ENCODE measurements at regions not wholly inside any gene's neighbourhood (a gene's known extent, or its start where the extent isn't known, plus 50 kb on each side); places are given as distances from the start of the nearest gene placed in this dataset.

DNA sequence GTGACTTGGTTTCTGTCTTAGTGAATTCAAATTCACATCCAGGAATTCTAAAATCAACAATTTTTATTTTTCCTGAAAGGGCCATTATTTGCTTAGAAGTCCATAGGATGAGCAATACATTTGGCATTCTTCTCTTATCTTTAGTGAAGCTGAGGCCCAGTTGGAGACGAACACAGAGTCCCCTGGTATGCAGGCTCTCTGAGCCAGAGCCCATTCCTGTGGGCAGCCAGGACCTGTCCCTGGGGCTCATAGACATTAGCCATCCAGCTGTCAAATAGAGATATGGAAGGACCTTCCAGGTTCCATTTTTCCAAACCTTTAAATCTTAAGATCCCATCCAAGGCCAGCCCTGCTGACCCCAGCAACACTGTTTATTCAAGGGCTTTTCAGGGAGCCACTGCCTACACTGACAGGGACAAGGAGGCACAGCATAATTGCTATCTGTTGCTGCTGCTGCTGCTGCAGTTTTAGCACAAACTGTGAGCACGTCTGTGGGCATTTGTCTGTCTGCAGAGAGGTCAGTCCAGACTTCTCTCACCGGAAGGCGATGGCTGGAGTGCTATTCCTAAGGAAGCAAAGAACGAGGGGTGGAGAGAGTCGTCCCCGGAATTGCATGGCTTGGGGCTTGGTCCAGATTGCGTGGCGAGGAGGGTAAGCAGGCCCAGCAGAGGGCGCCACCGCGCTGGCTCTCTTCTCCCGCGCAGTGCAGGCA lies 639.0 kb downstream of the CCDC171 start:
- H3K4me3 ChIP-seq (replicated peaks; ENCODE audit: low read depth, low read length), result no peak overlapping the region
- TF ChIP-seq, protein P1, sequence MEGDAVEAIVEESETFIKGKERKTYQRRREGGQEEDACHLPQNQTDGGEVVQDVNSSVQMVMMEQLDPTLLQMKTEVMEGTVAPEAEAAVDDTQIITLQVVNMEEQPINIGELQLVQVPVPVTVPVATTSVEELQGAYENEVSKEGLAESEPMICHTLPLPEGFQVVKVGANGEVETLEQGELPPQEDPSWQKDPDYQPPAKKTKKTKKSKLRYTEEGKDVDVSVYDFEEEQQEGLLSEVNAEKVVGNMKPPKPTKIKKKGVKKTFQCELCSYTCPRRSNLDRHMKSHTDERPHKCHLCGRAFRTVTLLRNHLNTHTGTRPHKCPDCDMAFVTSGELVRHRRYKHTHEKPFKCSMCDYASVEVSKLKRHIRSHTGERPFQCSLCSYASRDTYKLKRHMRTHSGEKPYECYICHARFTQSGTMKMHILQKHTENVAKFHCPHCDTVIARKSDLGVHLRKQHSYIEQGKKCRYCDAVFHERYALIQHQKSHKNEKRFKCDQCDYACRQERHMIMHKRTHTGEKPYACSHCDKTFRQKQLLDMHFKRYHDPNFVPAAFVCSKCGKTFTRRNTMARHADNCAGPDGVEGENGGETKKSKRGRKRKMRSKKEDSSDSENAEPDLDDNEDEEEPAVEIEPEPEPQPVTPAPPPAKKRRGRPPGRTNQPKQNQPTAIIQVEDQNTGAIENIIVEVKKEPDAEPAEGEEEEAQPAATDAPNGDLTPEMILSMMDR (IDR thresholded peaks at IDR 0.05; ENCODE audit: low read depth, low read length, missing control alignments), result peak; percentile 80
- peak; percentile 44 for DNase-seq (ENCODE audit: extremely low read depth, low read depth)

DNA sequence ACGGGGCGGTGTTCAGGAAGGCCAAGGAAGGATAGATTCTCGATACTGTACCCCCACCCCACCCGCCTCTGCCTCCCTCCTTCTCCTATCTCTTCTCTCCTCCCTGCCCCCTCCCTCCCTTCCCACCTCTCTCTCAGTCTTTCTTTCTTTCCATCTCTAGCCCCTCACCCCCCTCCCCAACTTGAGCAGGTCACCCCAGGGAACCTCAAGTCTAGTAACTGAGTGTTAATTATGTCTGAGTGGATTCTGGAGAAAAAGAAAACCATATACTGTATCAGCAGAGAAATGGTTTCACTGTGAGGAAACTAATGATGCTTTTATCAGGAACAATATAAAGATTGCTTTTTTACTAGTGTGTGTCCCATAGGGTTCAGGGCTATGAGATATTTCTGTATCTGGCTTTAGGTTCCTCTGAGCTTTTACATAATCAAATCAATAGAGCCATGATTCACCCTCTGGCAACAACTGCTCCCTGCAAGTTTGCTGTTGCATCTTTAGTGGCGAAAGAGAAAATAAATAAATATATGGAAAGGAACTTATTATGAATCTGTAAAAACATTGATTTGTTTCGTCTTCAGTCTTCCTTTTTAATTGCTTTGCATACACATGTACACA lies 639.7 kb downstream of the CCDC171 start:
- TF ChIP-seq, protein P1 (IDR thresholded peaks at IDR 0.05; ENCODE audit: low read depth, low read length, missing control alignments), result no peak
- no peak for DNase-seq (ENCODE audit: extremely low read depth, low read depth)
- H3K4me3 ChIP-seq (replicated peaks; ENCODE audit: low read depth, low read length), result no peak overlapping the region

DNA sequence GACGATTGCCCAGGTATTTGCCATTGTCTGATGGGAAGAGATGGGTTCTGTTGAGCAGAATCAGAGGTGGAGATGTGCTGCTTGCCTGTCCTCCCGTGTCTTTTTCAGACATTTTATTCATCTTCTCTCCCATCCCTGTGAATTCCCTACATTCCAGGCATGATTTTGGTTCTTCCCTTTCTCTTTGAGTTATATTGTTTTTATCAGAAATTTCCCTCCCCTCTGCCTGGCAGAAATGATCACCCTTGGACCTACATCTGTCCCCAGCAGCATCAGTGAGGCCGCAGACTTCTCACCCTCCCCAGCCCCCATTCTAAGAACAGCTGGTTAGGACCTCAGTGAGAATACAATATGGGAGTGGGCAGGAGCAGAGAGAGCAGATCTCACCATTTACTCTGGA lies 640.2 kb downstream of the CCDC171 start:
- TF ChIP-seq, protein P1 (IDR thresholded peaks at IDR 0.05; ENCODE audit: low read depth, low read length, missing control alignments), result no peak
- H3K4me3 ChIP-seq (replicated peaks; ENCODE audit: low read depth, low read length), result no peak overlapping the region
- DNase-seq (ENCODE audit: extremely low read depth, low read depth), result no peak

DNA sequence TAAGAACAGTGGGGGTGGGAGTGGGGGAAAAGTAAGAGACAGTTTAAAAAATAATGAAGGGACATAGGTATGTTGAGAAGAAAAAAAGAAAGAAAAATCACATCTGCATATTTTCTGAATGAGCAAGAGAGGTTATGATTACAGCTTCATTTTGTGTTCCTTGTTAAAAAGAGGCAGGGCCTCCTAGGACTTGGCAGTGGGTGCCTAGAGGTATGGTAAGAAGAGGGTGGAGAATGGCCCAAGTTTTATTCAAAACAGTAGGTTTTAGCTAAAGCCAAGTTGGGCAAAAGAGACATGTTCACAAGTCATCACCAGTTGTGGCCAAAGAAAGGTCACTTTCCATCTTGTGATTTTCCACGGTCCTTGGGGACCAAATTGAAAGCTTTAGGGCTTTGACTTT lies 643.4 kb downstream of the CCDC171 start:
- no peak overlapping the region for H3K4me3 ChIP-seq (replicated peaks; ENCODE audit: low read depth, low read length)
- no peak for DNase-seq (ENCODE audit: extremely low read depth, low read depth)
- TF ChIP-seq, protein P1 (IDR thresholded peaks at IDR 0.05; ENCODE audit: low read depth, low read length, missing control alignments), result no peak

DNA sequence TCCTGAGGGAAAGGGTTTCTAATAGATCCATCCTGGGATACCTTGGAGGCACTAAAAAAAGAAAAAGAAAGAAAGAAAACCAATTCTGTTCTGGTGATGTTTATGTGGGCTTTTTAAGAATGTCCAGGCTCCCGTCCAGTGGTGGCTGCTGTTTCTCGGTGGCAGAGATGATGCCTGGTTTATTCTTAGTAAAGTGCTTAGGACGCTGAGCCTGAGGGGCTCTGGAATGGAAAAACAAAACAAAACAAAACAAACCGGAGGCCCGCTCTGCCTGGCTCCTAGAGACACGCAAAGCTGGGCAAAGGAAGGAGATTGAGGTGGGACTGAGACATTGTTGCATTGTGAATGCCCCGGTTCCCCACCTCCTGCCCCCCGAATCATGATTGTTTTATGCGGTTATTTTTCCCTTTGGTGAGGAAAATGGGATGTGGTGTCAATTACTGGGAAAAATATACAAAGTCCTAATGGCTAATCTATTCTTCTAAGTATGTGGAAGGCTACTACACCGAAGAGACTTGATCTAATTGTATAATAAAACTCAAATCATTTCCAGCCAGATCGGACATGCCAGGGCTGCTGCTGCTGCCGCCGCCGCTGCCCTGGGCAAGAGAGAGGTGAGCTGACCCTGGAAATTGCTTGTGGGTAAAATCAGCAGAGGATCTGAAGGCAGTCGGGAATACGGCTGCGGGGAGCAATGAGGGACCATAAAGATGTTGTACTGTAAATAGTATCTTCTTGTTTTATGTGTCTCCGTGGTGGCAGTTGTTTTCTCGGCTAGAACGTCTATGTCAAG lies 644.9 kb downstream of the CCDC171 start:
- TF ChIP-seq, protein P1 (IDR thresholded peaks at IDR 0.05; ENCODE audit: low read depth, low read length, missing control alignments), result no peak
- no peak overlapping the region for H3K4me3 ChIP-seq (replicated peaks; ENCODE audit: low read depth, low read length)
- no peak for DNase-seq (ENCODE audit: extremely low read depth, low read depth)

DNA sequence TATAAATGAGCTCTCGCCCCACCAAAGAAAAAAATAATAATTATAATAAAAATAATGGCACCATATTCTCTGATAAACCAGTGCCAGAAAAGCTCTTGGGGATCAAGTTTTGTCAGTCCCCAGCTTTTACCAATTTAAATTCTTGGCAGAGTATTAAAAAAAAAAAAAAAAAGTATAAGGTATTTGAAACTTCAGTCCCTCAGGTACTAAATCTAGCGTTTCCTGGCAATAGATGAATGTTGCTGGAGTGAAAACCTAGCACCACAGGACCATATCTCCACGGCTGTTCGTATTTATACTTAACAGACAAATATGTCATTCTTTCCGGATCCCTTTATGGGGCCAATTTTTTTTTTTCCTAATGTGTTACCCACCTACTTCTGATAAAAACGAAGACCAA lies 646.2 kb downstream of the CCDC171 start:
- TF ChIP-seq, protein P1 (IDR thresholded peaks at IDR 0.05; ENCODE audit: low read depth, low read length, missing control alignments), result no peak
- DNase-seq (ENCODE audit: extremely low read depth, low read depth), result no peak
- H3K4me3 ChIP-seq (replicated peaks; ENCODE audit: low read depth, low read length), result no peak overlapping the region
